GM19240 (cell line): ENCODE measurements at regions not wholly inside any gene's neighbourhood (a gene's known extent, or its start where the extent isn't known, plus 50 kb on each side); places are given as distances from the start of the nearest gene placed in this dataset.

Experiments used
- DNase-seq: peaks from one replicate; pipeline ENCODE4 v3.0.0; 2011; ENCODE audit warnings: low spot score; ENCODE audit not compliant: insufficient read length

DNA sequence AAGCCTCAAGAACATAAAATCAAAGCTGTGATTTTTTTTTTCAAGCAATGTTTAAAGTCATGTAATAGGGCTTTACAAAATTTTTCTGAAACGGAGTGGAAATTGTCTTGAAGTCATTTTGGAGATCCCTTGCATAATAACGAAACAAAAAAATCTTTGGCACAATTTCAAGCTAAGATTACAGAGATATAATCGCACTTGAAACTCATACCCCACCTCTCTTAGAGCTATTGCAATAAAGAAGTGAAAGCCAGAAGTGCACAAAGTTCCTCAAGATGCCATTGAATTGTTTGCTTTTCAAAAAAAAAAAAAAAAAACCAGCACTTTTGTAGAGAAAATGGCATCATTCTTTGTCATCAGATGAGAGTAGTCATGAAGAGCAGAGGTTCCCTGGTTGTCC lies 152.3 kb downstream of the PAX3 start:
- no peak for DNase-seq

- DNase-seq = no peak
Observed at GRCh38 chr2:222142027-222142426, 156.8 kb downstream of the PAX3 start.

- DNase-seq = no peak
Observed at GRCh38 chr2:222136106-222136630, 162.6 kb downstream of the PAX3 start.

- DNase-seq = no peak
Observed at GRCh38 chr2:222134654-222135053, 164.1 kb downstream of the PAX3 start.

DNA sequence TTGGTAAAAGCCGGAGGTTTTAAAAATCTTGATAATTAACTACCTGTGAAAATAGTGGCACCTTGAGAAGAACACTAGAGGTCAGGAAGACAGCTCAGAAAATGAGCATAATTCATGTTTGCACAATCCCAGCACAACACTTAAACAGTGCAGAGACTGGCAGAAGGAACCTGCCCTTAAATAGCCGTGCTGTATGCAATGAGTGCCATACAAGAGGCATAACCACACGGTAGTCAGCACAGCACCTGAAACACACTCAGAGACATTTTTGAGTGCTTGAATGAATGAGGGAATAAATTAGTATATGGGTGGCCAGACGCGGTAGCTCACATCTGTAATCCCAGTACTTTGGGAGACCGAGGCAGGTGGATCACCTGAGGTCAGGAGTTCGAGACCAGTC lies 164.9 kb downstream of the PAX3 start:
- DNase-seq = no peak

GRCh38 chr2:222130855-222131254 lies 167.9 kb downstream of the PAX3 start:
- no peak for DNase-seq

DNA sequence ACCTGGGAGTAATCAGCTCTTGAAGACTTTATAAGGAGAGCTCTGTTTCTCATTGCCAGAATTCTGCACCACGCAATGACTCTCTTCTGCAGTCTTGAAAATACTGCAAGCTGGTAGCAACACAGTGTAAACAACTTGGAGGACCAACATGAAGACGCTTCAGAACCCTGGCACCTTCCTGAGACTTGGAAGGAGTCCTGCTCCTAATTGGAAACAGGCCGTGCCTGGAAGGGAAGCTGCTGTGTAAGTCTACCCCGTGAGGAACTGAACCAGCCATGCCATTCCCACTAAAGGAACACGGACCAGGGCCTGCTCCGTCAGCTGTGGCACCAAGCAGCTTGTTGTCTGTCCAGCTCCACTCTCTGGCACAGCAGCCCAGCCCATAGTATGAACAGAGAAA lies 171.1 kb downstream of the PAX3 start:
- DNase-seq = no peak

- no peak for DNase-seq
Observed at GRCh38 chr2:222120933-222121332, 177.9 kb downstream of the PAX3 start.

DNA sequence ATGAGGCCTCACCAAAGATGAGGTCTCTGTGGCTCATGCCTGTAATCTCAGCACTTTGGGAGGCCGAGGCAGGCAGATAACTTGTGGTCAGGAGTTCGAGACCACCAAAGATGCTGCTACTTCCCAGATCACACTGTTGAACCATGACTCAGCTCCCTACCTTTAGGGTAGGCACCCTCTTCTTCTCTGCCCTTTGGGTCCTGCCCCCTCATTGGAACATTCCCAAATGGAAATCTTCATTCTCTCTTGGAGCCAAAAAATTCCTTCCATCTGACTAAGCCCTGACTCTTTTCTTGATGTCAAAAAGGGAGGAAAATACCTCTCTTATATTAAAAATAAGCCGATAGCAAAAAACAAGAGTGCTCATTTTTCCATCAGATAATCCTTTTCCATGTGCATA lies 183.5 kb downstream of the PAX3 start:
- DNase-seq = no peak

DNA sequence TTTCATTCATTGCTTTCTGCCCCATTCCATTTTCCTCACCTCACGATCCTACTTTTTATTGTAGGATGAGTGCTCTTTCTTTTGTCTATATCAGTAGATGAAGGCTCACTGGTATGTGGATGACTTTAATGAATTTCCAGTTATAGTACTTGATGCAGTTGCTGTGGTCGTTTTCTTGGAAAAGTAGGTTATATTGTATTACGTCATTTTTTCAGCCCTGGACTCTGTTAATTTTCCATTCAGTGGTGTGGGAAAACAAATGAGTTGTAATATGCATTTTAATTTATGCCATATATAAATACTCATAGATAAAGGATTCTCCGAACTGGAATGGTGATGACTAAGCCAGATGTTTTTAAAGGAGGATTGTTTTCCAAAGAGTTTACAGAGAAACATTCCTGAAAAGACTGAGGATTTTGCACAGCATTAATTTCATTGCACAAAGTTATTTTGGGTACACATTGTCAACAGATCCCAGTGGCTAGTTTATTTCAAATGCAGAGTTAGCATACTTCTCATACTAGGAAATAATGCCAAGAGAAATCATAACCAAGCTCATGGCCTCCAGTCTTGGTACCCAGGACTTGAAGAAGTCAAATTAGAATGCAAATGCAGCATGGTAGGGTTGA lies 189.7 kb downstream of the PAX3 start:
- no peak for DNase-seq

DNA sequence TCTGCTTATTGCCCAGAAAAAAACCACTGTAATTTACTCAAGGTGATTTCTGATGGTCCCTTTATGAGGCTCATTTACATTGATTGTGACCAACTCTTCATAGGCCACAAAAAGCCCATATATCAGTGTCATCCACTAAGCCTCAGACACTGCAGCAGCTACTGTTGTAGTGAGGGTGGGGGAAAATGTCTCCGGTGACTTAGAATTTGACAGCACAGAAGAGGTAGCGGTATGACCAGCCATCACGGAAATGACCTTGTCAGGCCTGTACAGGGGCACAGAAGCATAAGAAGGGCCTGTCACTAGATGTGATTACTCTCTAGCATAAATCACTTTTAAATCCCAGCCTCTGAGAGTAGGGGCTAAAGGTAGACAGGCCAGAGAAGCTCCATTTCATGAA lies 190.3 kb downstream of the PAX3 start:
- DNase-seq = no peak

DNA sequence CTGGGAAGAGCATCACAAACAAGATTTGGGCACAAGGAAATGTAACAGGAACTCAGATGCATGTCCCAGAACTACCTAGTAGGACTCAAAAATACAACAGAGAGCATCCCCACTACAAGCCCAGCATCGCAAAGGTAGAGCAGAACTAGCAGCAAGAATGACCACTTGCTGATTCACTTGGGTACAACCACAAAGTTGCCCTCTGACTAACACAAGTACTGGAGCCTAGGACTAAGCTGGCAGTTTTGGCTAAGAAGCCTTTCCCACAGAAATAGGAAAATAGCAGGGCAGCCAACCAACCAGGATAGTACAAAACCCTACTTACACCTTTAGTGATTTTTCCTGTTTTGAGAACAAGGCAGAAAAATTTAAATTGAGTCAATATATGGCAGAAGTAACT lies 193.8 kb downstream of the PAX3 start:
- no peak for DNase-seq

GRCh38 chr2:222102575-222103349 lies 196.0 kb downstream of the PAX3 start:
- DNase-seq = no peak

DNA sequence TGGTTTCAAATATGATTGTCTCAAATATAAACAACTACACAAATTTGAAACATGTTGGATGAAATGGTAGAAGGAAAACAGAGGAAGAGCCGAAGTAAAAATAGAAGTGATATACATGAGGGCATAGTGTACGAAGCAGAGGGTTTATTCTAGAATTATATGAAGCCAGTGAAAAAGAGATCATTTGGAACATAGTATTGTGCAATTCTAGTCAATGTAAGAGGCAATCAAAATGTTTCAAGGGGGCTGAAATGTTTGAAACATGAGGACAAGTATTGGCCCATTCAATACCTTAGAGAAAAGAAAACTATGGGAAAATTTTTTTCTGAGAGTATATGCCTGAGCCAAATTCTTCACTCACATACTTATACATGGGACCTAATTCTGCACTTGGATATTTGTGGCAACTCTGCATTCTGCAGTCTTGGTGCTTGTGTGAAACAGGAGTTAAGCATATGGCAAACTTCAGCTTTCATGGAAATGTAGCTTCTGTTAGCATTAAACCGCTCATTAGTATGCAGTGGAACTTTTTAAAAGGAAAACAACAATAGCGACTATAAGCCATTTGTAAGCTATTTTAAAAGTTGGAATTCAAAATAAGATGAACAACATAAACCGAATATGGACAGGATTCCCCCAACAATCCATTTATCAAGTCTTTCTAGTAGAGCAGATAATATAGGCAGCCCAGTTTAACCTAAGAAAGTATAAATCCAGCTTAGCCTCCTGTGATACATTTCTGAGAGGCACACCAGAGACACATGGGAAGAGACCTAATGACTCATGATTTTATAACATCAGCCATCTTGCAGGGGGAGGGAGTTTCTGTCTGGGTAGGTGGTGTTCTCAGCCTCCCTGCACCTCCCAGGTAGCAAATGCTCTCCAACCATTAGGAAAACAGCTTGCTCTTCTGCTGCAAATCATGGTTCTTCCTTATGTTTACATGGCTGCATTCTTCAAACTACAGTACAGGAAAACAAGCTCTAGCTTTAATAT lies 197.8 kb downstream of the PAX3 start:
- no peak for DNase-seq

- DNase-seq = no peak
Observed at GRCh38 chr2:222088561-222088960, 210.2 kb downstream of the PAX3 start.

DNA sequence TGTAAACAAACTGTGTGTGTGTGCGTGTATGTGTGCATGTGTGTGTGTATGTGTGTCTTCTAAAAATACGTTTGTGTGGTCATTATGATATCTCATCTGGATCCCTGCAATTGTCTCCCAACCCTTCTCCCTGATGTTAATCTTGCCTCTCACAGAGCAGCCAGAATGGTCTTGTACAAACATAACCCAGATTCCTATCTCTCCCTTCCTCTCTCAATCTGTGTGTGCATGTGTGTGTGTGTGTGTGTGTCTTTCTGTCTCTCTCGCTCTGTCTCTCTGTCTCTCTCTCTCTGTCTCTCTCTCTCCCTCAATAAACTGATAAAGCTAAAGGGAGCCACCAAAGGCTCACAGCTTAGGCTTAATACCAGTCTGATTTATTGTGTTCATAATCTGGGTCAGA lies 210.8 kb downstream of the PAX3 start:
- DNase-seq = no peak

DNA sequence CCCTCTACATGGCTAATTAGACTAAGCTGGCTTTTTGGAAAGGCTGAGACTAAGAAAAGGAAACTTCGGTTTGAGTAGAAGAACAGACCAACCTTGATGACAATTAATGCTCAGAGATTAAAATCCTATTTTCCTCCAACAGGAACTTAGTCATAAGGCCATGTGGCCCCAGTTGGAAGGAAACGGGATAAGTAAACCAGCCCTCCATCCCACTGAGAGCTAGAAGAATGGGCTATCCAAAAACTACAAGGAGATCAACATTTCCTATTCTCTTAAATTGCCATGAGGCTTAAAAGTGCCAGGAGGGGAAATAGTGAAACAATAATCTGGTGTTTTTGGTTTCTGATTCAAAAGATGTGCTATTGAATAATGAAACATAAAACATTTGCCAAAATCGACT lies 216.6 kb downstream of the PAX3 start:
- no peak for DNase-seq

- DNase-seq = no peak
Observed at GRCh38 chr2:222080141-222080540, 218.7 kb downstream of the PAX3 start.

- DNase-seq = no peak
Observed at GRCh38 chr2:222076973-222077690, 221.7 kb downstream of the PAX3 start.

- no peak for DNase-seq
Observed at GRCh38 chr2:222074674-222075073, 224.1 kb downstream of the PAX3 start.

- no peak for DNase-seq
Observed at GRCh38 chr2:222071911-222072310, 226.9 kb downstream of the PAX3 start.
